Activated CD8-positive, alpha-beta memory T cell treated with anti-CD3 and anti-CD28 coated beads for 1 hour (primary cell): ENCODE measurements at regions not wholly inside any gene's neighbourhood (a gene's known extent, or its start where the extent isn't known, plus 50 kb on each side); places are given as distances from the start of the nearest gene placed in this dataset.

Experiments
- DNase-seq, 2 donors: peaks; one replicate each; pipeline ENCODE4 v3.0.0-alpha.2; 2020; ENCODE audit warnings: low read depth in 1 of 2; ENCODE audit errors: extremely low read depth in 1 of 2

DNA sequence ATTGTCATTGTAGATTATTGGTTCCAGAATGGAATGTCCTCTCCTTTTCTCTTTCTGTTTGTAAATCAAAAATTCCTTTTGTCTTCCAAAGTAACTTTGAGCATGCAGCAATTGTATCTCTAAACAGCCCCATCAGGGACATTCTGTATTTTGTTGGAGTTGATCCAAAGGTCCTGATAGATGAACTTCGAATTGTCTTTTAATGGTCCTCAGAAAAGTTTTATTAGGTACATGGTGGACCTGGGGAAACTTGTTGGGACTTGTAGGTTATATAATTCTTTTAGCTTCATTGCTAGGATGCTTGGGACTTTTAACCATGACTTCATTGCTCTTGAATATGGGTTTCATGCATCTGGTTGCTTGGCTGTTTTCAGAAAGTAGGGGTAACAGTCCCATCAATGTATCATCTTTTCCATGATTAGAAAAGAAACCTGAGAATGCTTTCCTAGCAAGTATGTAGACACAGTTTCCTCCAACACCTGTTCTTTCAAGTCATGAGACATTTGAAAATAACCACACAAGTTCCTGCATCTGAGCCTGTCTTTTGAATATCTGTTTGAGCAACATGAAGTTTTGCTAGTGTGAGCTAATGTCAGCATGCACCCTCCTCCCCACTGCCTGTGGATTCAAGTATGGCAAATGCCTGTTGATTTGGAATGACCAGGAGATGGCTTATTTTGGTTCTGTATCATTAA is 413.1 kb downstream of the KCNRG start:
- DNase-seq, result no peak

DNA sequence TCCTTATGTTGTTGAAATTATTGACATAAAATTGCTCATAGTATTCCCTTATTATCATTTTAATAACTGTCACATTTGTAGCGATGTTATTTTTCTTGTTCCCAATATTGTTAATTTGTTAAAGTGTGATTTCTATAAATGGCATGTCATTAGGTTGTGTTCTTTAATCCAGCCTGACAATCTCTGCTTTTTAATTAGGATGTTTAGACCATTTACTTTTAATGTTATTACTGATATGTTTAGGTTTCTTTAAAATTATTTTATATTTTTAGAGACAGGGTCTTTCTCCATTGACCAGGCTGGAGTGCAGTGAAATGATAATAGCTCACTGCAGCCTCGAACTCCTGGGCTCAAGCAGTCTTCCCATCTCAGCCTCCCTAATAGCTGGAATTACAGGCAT is 408.5 kb downstream of the DLEU7 start:
- no peak for DNase-seq

DNA sequence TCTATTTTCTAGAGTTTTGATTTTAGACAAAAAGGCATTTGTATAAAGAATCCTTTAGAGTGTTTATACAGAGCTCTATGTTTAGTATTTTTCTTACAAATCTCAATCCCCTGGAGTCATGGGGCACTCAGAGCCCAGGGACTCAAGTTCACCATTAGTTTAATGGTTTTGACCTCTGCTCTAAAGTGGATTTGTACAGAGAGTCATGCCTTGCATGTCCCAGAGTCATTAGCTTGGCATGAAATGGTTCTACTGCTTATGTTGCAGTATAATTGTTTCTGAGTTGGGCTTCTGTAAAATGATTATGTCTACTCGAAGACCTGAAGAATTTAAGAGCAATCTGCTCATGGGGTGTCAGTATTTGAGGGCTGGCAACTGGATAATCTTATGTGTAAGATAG is 406.2 kb downstream of the DLEU7 start:
- DNase-seq, result no peak

DNA sequence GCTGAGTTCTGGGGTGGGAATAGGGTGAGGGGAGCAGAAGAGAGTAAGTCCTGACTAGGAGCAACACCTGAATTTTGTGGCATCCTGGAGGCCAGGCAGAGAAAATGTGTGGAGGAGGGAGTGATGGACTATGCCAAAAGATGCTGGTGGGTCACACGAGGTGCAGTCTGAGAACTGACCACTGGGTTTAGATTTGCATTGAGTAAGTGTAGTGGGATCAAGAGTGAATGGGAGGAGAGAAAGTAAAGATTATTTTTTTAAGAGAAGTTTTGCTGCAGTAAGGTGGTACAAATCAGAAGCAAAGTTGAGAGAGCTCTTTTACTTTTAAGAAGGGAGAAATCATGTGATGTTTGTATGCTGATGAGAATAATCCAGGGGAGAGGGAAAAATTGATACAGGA is 405.1 kb downstream of the DLEU7 start:
- DNase-seq, result no peak

DNA sequence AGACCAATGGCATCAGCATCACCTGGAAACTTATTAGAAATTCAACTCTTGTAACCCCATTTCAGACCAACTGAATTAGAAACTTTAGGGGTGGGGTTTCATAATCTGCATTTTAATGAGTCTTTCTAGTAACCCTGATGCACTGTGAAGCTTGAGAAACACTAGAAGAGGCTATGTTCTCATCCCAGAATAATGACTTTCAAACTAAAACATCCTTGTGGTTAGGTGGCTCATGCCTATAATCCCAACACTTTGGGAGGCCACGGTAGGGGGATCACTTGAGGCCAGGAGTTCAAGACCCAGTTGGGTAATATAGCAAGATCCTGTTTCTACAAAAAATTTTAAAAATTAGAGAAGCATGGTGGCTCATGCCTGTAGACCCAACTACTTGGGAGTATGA is 402.4 kb downstream of the DLEU7 start:
- no peak for DNase-seq

DNA sequence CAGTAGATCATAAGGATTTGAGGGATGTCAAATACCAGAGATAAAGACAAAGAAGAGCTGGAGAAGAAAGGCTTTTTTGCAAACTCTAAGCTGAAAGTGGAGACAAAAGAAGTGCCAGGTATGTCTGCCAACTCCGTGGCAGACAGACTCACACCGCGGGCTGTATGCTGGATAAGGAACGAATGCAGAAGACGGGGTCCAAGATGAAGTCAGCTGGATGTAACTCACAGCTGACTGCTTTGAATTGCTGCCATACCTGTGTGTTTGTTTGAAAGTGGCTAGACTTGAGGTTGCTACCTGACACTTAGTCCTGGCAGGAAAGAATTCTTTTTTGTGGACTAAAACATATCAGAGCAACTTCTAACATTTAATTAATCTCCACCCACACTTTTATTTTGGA is 398.8 kb downstream of the DLEU7 start:
- no peak for DNase-seq

DNA sequence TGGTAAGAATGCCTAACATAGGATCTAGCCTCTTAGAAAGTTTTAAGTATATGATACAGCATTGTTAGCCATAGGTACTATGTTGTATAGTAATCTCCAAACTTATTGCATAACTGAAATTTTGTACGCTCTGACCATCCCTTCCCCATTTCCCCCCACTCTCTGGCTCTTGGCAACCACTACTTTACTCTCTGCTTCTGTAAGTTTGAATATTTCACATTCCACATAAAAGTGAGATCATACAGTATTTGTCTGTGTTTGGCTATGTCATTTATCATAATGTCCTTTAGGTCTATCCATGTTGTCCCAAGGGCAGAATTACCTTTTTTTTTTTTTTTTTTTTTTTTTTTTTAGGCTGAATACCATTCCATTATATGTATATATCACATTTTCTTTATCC is 396.9 kb downstream of the DLEU7 start:
- DNase-seq, result no peak

DNA sequence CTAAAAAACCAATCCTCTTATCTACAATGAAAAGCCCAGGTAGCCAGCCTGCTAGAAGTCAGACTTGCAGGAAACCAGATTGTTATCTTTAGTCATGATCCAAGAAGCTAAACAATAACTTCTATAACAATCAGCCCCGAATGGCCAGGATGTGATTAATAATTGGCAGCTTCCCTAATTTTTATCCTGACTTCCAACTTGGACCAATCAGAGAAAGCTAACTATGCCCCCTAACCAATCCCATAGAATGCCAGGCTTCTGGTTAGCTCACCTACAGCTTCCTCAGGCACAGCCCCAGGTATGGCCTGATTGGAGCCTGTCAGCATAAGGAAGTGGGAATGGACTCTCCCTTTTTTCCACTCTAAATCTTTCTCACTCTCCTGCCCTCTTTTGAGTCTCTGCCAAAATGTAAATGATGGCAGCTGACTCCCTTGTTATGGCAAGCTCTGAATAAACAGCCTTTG is 394.9 kb downstream of the DLEU7 start:
- no peak for DNase-seq

DNA sequence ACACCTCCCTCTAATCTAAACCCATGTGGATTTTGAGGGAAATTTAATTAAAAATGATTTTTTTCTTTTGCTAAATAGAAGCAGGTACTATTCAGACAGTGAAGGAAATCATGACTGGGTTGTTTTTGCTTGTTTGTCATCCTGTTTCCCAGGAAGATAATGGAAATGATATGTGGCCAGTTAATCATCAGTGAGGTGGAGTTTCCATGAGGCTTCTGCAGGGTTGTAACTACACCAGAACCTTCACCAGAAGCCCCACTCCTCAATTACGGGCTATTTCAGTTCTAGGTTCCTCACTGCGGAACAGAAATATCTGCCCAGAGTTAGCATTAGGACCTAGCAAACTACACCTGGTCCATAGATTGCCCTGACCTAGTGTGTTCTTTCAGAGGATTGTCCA is 394.0 kb downstream of the DLEU7 start:
- no peak for DNase-seq

DNA sequence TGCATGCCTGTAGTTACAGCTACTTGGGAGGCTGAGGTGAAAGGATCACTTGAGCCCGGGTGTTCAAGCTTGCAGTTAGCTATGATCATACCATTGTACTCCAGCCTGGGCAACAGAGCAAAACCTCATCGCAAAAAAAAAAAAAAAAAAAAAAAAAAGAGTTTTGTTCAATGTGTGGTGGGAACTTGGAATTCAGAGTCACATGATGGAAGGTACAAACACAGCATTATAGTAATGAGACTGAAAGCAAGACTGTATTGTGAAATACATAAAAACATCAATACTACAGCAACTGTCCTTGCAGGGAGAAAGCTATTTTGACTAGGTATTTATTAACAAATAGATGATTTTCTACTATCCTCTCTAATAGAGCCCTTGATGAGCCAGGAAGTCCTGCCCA is 393.2 kb downstream of the DLEU7 start:
- DNase-seq, result no peak

DNA sequence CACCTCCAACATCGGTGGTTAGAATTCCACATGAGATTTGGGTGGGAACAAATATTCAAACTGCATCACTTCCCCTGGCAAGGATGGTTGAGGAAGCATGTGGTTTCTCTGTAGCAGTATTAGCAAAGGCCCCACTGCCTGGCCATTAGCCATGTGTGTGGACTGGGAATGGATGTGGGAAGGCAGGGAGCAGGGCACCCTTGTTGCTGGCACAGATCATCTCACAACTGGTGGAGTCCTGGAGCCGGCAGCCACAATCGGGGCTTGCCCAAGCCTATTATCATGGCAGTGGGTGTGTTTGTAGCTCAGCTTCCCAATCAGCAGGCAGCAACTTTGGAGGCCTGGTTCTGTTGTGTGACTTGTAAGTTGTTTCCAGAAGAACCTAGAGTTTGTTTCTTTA is 391.9 kb downstream of the DLEU7 start:
- no peak for DNase-seq

DNA sequence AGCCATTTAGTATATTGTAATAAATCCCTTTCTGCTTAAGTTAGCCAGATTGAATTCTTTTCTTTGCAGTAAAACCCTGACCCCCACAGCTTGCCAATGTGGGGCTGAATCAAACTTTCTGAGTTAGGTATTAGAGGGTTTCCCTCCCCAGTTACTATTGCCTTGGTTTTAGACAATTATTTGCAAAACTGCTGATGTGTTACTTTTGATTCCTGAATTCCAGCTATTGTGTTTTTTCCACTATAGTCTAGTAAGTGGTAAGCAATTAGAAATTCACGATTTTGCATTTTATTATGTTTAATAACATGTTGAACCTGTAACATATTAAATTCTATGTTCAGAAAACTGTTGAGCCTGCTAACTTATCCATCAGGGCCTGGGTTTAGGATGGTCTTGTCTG is 391.5 kb downstream of the DLEU7 start:
- no peak for DNase-seq

DNA sequence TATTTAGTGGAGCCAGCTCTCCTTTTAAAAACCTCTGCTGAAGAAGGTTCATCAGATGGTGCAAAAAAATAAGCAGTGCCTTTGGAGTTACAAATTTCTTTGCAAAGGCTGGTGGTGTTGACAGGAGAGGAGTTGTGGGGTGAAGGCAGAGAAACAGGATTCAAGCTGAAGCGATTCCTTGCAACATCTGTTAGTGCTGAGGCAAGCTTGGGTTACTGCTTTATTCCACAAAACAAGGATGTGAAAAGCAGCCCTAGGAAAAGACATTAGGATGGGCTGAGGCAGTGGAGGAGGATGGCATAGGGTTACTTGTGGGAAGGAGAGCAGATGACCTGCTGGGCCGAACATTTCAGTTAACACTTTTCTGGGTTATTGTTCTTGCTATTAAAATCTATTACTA is 390.7 kb downstream of the DLEU7 start:
- no peak for DNase-seq

DNA sequence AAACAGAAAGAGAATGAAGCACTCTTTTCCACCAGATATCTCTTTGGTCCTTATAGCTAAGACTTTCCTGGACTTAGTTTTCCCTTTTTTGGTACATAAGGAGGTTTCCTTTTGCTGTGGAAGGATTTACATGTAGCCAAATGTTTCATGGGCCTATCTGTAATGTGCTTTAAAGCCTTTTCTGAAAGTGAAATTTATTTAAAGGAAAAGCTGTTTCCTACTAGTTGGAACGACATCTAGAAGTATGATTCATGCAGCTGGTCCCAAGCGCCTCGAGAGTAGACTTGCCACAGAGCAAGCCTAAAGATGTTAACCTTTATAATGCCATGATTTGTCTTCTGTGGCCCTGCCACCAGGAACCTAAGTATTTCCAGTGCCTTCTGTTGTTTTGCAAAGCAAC is 390.3 kb downstream of the DLEU7 start:
- DNase-seq, result no peak

DNA sequence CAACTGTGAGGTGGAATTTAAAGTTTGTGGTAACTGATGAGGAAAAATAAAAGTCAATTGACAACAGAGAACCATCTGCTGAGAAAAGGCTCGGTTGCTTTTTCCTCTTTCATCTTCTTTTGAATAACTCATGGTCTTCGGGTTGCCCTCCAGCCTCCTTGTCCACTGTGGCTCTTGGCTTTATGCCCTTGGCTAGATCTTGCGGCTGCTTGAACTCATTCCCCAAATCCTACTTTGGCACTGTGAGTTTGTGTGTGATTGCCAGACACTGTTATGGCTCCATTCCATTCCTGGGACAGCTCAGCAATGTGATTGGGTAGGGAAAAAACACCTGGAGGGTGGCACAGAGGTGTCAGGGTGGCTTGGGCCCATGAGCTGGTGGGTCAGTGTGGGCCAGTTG is 387.4 kb downstream of the DLEU7 start:
- no peak for DNase-seq

DNA sequence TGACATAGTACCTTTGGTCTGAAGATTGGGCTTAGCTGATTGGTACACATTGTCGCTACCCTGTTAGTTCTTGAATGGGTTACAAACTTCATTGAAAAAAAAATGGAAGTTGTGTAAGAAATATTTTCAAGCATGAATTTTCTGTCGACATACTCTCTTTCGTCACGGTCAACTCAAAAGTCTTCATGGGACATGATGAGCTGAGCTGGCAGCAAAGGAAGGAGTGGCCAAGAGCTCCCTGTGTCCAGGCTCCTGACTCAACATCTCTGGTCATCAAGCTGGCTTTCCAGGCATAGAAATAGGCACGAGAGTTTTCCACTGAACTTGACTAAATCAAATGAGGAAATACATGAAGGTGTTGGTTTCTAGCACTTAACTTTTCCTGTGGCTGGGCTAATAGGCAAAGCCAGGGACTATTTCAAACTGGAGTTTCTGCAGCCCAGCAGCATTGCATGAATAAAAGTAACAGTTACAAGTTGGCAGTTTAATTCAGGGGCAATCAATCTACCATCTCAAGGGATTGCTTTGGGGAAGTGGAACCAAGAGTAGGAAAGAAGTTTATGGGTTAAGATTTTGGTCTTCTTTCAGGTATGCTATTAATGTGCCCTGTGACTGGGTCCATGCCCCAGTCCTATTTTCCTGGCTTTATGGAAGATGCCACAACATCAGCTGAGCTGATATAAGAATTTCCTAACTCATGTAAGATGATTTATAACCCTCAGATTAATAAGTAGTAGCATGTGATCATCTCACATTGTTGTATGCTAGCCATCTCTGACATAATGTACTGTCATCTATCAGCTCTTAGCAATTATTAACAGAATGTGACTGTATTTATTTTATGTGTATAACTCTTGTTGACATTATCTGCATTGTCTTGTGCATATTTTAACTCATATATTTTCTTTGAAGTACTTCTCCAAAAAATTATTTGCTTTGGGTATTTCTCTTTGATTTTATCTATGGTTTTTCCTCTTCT is 385.8 kb downstream of the DLEU7 start:
- no peak for DNase-seq

DNA sequence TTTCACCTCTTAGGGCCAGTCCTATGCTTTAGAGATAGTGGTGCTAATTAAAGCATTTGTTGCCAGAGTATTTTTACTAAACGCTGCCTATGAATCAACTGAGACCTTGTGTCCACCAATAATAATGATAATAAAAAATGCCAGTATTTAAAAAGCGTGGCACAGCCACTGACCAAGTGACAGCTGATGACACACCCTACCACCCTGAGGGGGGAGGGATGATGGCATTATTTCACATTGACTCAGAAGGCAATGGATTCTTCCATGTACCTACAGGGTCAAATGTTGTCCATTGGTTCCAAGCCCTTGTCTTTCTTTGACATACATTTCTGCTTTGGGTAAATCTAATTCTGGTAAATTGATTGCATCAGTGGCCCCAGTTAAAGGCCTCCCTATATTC is 384.4 kb downstream of the DLEU7 start:
- no peak for DNase-seq

DNA sequence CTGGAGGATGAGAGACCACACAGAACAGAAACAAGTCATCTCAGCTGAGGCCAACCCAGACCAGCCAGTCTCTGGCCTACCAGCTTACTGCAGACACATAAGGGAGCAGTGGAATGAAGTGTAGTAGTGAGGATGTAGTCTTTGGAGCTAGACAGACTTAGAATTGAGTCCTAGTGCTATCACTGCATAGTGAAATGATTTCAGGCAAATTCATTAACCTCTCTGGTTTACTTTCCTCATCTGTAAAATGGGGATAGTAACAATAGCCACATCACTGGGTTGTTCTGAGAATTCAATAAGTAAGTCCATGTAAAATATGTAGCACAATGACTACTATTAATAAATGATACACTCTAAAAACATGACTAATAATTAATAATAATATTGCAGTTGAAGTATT is 383.8 kb downstream of the DLEU7 start:
- no peak for DNase-seq

DNA sequence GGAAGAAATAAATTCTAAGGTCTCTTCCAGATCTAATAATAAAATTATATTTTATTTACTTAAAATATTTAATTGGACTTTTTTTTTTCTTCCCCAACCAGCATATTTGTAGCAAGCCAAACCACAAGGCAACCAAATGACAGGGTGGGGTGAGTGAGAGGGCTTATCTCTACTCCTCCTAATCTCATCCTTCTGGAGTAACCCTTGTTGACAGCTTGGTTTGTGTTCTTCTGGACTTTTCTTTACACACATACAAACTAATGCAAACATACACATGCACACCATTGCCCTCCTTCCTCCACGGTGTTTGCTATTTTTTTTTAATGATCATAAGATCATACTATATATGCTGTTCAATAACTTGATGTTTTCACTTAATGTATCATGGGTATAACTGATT is 383.1 kb downstream of the DLEU7 start:
- DNase-seq, result no peak

DNA sequence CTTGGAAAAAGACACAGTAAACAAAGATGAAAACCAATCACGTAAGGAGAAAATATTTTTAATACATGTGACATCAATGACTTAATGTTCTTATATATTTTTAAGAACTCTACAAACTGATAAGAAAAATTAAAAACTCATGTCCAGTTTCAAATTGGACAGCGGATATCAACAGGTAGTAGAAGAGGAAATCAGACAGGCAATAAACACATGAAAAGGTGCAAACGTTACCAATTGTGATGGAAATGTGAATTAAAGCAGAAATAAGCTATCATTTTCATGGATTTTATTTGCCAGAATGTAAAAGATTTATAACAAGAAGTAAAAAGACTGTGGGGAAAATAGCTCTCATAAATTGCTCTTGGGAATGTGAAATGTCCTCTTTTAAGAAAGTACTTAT is 382.3 kb downstream of the DLEU7 start:
- no peak for DNase-seq

DNA sequence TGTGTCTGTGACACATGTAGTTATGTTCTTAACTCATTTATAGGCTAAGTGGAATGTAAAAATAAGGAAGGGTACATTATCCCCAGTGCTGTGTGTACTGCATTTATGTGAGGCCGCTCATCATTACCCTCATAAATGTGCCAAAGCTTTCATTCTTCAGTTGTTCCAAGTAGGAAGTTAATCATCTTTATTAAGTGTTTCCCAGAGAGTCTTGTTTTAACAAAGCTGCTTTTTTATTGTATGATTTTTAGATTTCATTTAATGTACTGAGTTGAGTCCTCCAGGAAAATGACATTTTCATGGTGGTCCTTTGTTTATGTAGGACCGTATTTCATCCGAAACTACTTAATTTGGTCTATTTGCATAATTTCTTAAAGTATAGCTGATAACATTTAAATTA is 379.8 kb downstream of the DLEU7 start:
- DNase-seq, result no peak
